Stimulated activated CD8-positive, alpha-beta memory T cell treated with anti-CD3 and anti-CD28 coated beads, Interleukin-7, amount 100 ng/mL, for 4 hours (primary cell): ENCODE measurements at regions not wholly inside any gene's neighbourhood (a gene's known extent, or its start where the extent isn't known, plus 50 kb on each side); places are given as distances from the start of the nearest gene placed in this dataset.

ENCODE experiments used
- DNase-seq, 2 donors: peaks; one replicate each; pipeline ENCODE4 v3.0.0-alpha.2; 2020; ENCODE audit warnings: low read depth in 2 of 2

GRCh38 chr1:232249861-232250777 is 379.8 kb downstream of the SIPA1L2 start:
- DNase-seq, result no peak

GRCh38 chr1:232249339-232249738 is 380.6 kb downstream of the SIPA1L2 start:
- DNase-seq, result no peak

GRCh38 chr1:232248276-232248820 is 381.6 kb downstream of the SIPA1L2 start:
- no peak for DNase-seq

DNA sequence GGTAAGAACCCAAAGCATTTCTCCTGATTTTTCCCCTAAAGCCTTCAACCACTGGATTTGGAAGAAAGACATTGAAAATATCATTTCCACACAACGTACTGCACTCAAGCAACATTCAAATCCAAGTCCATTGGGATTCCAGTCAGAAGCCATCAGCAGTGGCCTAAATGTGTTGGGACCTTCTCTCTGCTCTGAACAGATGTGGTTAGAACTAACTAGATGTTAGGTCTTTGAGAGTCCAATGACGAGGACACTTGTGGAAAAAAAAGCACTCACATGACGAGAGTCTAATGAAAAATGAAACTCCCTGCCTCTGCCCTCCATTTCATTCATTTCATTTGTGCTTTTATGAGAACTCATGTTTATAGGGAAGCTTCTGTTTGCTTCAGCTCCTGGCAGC is 382.3 kb downstream of the SIPA1L2 start:
- no peak for DNase-seq

DNA sequence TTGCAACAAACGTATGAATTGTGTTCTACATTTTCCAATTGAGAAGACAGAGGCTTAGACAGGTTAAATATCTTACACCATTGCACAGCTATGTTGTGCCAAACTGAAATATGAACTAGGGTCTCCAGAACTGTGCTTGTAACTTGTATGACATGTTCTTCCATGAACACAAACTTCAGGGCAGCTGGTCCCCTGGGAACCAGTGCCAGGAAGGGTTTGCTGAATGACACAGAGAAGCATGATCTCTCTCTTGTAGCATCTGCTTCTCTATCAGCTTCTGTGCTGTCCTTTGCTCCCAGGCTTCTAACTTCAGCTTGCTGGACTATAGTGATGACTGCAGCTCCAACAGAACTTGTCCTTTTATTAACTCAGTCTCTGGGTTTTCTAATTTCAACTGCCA is 385.5 kb downstream of the SIPA1L2 start:
- no peak for DNase-seq

GRCh38 chr1:232239998-232240397 is 389.9 kb downstream of the SIPA1L2 start:
- no peak for DNase-seq

DNA sequence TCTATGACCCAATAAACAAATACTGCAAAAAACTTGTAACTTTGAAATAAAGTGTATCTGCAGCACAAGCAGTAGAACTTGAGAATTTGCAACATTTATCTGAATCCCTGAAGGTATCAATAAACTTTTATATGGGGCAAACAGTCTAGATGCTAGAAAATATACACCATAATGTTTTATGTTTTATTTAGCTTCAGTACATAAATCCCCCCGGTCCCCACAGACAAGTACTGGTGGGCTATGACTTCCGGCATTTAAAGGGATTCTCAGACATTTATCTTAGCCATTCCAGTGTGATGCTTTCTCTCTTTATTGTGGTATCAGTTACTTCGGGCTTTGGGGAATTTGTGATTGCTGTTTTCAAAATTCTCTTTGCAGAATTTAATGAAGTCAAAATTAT is 390.4 kb downstream of the SIPA1L2 start:
- no peak for DNase-seq

GRCh38 chr1:232238009-232238408 is 391.9 kb downstream of the SIPA1L2 start:
- DNase-seq, result no peak

DNA sequence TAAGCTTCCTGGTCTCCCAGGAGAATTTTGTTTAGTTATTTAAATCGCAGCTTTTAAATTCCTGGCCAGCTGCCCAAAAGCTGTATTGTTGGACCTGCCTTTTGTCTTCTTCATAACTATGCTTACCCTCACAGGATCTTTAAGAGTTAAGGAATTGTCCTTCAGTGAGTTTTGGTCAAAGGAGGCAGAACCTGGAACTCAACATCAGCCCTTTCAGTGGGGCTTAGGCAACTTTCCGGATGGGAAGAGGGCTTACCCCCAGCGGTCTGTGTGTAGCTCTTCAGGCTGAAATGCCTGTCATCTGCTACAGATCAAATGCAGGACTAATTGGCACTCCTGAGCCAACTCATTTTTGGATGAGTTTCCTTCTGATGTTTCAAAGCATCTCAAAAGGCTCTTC is 402.6 kb downstream of the SIPA1L2 start:
- no peak for DNase-seq

- no peak for DNase-seq
Observed at GRCh38 chr1:232226197-232226712, 403.7 kb downstream of the SIPA1L2 start.

GRCh38 chr1:232225336-232226131 is 404.4 kb downstream of the SIPA1L2 start:
- no peak for DNase-seq

- no peak for DNase-seq
Observed at GRCh38 chr1:232223887-232224286, 406.0 kb downstream of the SIPA1L2 start.

DNA sequence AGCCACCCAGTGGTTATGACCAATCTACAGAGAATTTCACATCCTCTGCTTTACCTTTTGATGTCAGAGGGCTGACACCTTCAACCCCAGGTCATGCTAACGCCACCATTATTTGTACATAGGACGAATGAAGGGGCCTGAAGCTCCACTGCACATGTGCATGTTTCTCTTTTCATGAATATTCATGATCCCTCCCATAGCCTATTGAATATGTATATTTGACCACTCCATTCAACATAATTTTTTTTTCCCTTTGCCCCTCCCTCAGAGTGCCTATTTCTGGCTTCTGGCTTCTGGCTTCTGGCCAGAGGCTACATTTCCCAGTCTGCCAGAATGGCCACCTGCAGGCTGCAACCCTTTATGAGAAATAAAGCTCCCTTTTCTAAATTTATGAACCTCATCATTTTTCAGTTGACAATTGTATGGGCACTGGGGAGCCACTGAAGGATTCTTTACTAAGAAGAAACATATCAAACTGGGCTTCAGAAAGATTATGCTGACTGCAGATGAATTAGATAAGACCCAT is 406.7 kb downstream of the SIPA1L2 start:
- DNase-seq, result no peak

DNA sequence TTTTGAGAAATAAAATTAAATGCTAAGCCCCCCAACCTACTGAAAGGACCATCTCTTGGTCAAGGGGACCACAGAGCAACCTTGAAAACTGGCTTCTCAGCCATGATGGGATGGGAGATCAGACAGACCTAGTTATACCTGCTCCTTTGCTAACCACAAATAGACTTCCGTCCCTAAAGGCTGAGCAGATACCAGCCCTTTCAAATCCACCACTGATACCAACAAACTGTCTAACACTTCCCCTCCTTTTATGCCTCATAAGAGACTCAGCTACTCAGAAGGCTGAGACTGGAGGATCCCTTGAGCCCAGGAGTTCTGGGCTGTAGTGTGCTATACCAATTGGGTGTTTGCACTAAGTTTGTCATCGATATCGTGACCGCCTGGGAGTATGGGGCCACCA is 407.3 kb downstream of the SIPA1L2 start:
- DNase-seq, result no peak

- DNase-seq, result no peak
Observed at GRCh38 chr1:232221802-232222499, 408.0 kb downstream of the SIPA1L2 start.

DNA sequence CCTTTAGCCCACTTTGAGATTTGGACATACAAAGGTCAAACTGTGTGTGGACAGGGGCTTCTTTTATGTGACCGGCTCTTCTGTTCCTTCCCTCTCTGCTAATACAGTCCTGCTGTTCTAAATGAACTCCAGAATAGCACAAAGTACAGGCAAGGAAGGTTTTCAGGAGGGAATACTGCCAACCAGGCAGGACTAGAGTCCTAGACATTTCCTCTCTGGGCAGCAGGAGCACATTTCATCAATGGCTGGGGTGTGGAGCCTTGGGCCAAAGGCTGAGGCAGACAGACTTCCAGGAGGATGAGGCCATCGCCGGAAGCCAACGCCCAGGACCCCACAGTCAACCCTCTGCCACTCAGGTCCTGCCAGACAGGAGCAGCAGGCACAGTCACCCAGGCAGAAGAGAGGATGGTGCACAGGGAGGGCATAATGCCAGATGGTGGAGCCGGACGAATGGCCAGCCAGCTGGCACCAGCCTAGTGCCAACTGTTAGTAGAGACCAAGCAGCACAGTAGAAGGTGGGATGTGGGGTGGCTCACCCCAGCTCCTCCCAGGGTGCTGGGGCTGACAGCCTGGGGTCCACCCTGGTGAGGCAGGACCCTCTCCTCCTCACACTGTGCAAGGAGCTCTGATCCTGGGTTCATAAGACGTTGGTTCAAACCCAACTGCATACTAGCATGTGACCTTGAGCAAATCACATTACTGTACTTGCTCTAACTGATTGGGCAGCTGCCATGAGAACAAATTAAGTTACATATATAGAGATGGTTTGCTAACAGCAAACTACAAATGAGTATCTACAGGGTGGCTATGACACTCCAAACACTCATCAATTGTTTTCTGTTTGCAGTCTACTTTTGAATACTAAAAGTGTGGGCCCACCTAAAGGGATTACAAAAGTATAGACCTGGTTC is 410.7 kb downstream of the SIPA1L2 start:
- no peak for DNase-seq

DNA sequence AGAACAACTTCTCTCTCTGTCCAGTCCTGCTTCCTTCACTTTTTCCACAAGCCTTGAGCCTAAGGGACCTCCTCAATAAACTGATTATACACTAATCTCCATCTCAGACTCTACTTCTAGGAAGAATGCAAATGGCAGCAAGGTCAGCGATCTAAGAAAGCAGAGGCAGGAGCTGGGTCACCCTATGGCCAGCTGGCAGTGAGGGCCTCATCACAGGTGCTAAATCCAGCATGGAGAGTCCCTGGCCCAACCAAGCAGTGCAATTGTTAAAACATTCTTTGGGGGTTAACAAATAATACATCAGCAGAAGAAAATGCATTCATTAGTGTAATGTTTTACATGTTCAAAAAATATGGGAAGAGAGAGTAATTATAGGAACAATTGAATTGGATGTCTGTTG is 416.0 kb downstream of the SIPA1L2 start:
- no peak for DNase-seq

- DNase-seq, result no peak
Observed at GRCh38 chr1:232212253-232212652, 417.7 kb downstream of the SIPA1L2 start.

- DNase-seq, result no peak
Observed at GRCh38 chr1:232211149-232211548, 418.8 kb downstream of the SIPA1L2 start.

GRCh38 chr1:232209357-232209756 is 420.6 kb downstream of the SIPA1L2 start:
- DNase-seq, result no peak
